GM21360 (cell line): ENCODE measurements at regions not wholly inside any gene's neighbourhood (a gene's known extent, or its start where the extent isn't known, plus 50 kb on each side); places are given as distances from the start of the nearest gene placed in this dataset.

Source experiments
- ATAC-seq: cut with Tn5 transposase; IDR thresholded peaks from one replicate; pipeline ENCODE4 v1.9.1; 2021; ENCODE audit warnings: mild to moderate bottlenecking, moderate library complexity; ENCODE audit not compliant: unreplicated experiment

DNA sequence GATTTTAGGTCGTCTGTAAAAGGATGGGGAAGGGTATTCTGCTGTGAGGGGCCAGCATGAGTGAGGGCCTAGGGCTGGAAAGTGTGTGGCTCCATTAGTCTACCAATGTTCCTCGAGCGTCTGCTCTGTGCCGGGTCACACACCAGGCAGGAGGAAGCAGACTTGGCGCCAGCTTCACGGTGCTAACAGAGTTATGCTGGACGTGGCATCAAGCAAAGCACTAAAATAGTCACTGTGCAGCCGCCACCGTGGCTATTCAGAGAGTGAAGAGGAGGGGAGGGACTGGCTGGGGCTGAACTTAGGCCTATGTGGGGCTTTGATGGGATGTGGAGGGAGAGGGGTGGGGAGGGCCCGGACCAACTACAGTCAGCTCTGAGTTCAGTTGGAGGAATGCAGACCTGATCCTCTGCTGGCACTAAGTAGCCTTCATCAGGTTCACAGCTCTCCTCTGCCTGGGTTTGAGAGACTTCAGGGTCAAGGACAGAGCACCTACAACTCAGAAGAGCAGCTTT is 83.9 kb upstream of the MSX1 start:
- ATAC-seq = no peak

GRCh38 chr4:4772534-4772933 is 86.9 kb upstream of the MSX1 start:
- ATAC-seq = no peak

GRCh38 chr4:4771160-4771559 is 88.3 kb upstream of the MSX1 start:
- ATAC-seq = no peak

DNA sequence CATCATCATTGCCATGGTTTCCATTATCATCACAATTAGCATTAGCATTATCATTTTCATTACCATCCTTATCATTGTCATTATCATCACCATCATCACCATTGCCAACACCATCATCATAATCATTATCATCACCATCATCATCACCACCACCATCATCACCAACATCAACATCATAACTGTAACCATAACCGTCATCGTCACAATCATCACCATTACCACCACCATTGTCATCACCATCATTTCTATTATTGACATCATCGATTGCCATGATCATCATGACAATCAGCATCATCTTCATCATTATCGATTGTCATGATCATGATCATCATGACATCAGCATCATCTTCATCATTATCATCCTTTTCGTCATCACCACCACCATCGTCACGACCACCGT is 88.9 kb upstream of the MSX1 start:
- no peak for ATAC-seq

GRCh38 chr4:4766564-4766963 is 92.9 kb upstream of the MSX1 start:
- ATAC-seq = no peak

- ATAC-seq = no peak
Observed at GRCh38 chr4:4765811-4766210, 93.7 kb upstream of the MSX1 start.

DNA sequence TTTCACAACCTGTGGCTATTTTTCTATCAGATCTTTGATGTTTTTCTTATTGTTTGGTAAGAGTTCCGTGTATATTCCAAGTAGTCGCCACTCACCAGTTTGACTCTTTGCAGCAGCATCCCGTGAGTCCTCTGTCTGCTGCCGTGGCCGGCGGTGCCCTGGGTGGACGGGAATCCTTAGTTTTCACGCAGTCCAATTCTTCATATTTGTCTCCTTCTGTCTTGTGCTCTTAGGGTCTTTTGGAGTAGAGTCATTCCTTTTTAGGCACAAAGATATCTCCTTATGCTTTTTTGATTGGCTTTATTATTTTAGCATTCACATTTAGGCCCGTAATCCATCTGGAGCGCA is 94.9 kb upstream of the MSX1 start:
- no peak for ATAC-seq

GRCh38 chr4:4763822-4764557 is 95.5 kb upstream of the MSX1 start:
- no peak for ATAC-seq

GRCh38 chr4:4762909-4763821 is 96.3 kb upstream of the MSX1 start:
- peak; percentile 87 for ATAC-seq

GRCh38 chr4:4762300-4762699 is 97.2 kb upstream of the MSX1 start:
- ATAC-seq = no peak

- no peak for ATAC-seq
Observed at GRCh38 chr4:4761128-4761982, 98.1 kb upstream of the MSX1 start.

- no peak for ATAC-seq
Observed at GRCh38 chr4:4759883-4760282, 99.6 kb upstream of the MSX1 start.

DNA sequence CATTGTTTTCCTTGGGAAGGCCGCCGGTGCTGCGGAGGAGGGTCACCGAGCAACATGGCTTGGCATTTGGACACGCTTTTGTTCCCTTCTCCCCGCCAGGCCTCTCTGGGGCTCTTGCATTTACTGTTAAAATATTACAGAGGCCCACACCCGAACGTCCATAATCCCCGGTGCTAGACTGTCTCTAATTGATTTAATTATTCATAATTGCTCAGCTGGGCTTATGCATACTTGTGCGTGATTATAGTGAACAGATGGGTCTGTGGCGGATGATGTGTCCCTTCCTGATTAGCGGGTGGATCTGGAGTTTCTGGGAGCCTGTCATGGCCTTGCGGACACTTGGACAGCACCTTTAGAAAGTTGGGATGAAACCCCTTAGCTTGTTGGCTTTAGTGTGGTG is 100.2 kb upstream of the MSX1 start:
- no peak for ATAC-seq

DNA sequence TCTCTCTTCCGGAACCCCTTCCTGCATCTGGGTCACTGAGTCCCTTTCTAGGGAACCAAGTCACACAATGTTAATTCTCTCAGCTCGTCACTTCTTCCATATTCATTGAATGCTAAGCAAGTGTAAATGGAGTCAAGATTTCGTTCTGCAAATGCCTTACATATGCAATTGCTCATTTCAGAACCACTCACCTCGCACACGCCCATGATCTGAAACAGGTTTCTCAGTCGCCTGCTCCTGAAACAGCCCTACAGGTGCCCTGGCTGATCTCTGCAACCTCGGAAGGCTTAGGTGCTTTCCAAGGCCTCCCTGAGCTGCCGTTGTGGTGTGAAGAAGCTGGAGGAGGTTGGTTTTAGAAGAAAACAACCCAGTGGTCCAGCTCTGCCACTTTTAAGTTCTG is 100.8 kb upstream of the MSX1 start:
- peak; percentile 45 for ATAC-seq

GRCh38 chr4:4755306-4755705 is 104.2 kb upstream of the MSX1 start:
- no peak for ATAC-seq

DNA sequence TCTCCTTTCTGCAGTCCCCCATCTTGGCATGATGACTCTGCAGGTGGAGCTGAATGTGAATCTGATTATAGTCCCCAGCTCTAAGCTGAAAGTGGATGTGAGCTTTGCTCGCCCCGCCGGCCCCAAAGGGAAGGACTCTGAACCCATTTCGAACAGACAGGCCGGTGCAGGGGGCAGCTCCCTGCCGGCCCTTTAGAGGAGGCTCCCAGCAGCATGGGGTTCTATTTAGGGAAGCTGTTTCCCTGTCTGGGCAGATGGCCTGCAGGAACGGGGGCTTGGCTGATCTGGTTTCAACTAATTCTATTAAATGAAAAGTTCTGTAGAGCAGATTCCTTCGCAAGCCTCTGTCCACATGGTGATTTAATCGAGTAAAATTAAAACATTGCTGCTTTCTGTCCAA is 104.8 kb upstream of the MSX1 start:
- no peak for ATAC-seq

- no peak for ATAC-seq
Observed at GRCh38 chr4:4753643-4754042, 105.8 kb upstream of the MSX1 start.

DNA sequence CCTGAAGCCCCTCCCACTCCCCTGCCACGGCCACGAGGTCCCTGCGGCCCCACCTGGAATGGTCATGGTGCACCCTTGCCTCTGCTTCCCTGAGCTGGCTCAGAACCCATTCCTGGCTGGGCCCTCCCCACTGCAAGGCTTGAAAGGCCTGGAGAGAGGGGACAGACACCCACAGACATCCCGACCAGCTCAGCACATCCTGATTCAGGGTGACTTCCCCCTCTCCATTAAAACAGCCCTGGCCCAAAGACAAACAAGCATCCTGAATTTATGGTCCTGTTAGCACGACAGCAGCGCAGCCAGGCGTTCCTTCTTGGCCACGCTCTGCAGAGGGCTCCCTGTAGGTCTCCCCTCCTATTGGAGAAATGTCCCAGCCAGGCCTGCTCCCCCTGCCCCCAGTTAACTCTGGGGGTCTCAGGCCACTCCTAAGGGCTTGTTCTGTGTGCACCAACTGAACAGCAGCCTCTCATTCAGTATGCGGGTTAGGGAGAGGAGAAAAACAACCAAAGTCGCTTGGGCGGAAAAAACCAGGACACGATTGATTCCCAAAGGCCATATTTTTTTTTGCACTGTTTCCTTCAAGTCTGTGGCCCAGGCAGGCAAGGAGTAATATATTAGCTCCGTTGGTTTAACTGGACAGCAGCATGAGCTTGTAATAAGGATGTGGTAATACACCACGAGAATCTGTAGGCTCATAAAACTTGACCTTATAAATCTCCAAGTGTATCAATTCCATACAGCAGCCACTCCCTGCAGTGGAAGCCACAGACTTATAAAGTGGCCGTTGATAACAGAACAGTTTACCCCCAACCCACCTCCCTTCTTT is 106.7 kb upstream of the MSX1 start:
- ATAC-seq = no peak

GRCh38 chr4:4752025-4752424 is 107.4 kb upstream of the MSX1 start:
- ATAC-seq = no peak

- no peak for ATAC-seq
Observed at GRCh38 chr4:4750187-4750586, 109.3 kb upstream of the MSX1 start.
